Suprapubic skin (tissue), 4 donors: ENCODE measurements at regions not wholly inside any gene's neighbourhood (a gene's known extent, or its start where the extent isn't known, plus 50 kb on each side); places are given as distances from the start of the nearest gene placed in this dataset.

Experiments
- DNase-seq, 2 donors: peaks; one replicate each; pipeline ENCODE4 v3.0.0-alpha.2; 2019; ENCODE audit warnings: low spot score in 2 of 2
- H3K27ac ChIP-seq: fragments of 200-600 bp; sonication (generic); one replicate; pipeline ENCODE4 v1.5.1; 2019
- H3K27me3 ChIP-seq: fragments of 200-600 bp; sonication (generic); one replicate; pipeline ENCODE4 v1.5.1; 2019
- H3K36me3 ChIP-seq: fragments of 200-600 bp; sonication (generic); one replicate; pipeline ENCODE4 v1.5.1; 2019
- H3K4me1 ChIP-seq: fragments of 200-600 bp; sonication (generic); one replicate; pipeline ENCODE4 v1.5.1; 2019
- H3K4me3 ChIP-seq: fragments of 200-600 bp; sonication (generic); one replicate; pipeline ENCODE4 v1.5.1; 2019; ENCODE audit warnings: mild to moderate bottlenecking
- H3K9me3 ChIP-seq: fragments of 200-600 bp; sonication (generic); one replicate; pipeline ENCODE4 v1.5.1; 2019
- EP300 ChIP-seq: sonication (generic); formaldehyde crosslinking; IDR thresholded peaks from one replicate; pipeline ENCODE4 v1.6.1; 2017; ENCODE audit warnings: antibody characterized with exemption
- POLR2A ChIP-seq, 2 donors: fragments of 450-650 bp; IDR thresholded peaks; one replicate each; pipeline ENCODE4 v1.6.1; 2017; ENCODE audit warnings: antibody characterized with exemption in 2 of 2, mild to moderate bottlenecking in 2 of 2, moderate library complexity in 2 of 2
- POLR2AphosphoS5 ChIP-seq, 3 donors: sonication (generic); formaldehyde crosslinking; IDR thresholded peaks; one replicate each; pipeline ENCODE4 v1.6.1; 2017; ENCODE audit warnings: antibody characterized with exemption in 3 of 3
- WGBS: methylation state at CpG from one replicate; pipeline ENCODE4 v1.1.5; 2018; 5-methylcytosine and 5-hydroxymethylcytosine counted together
- TF ChIP-seq, protein P1 (sequence below), 2 donors: fragments of 200-600 bp in 1 of 2; fragments of 450-650 bp in 1 of 2; sonication (generic) in 1 of 2; IDR thresholded peaks; one replicate each; pipeline ENCODE4 v1.5.1; 2016 to 2019; ENCODE audit warnings: antibody characterized with exemption in 2 of 2, mild to moderate bottlenecking in 1 of 2, moderate library complexity in 1 of 2

DNA sequence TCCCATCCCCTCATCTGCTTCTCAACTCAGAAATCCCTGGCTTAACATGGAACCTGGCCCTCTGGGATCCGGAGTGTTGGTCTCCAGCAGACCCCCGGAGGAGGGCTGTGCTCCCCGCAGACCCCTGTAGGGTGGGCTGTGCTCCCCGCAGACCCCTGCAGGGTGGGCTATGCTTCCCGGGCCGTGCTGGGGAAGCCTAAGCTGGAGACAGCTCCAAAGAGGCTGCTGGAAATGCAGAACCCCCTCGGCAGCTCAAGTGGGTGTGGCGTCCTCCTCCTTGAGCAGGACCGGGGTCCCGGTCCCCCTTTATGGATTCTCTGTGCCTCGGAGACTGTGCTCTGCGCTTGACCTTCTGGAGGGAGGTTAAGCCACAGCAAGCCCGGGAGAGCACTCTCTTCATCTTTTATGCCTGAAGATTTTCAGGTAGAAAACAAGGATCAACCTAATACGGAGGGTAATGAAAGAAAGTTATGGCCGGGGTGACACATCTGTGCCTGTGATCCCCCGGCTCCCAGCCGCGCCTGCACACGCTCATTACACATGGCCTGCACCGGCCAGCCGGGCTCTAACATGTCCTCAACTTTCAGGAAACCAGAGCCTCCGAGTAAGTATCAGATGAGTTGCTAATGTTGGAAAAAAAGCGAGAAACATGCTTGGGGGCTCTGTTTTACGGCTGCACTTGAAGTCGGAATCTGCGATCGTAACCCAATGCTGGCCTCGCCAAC lies 87.7 kb upstream of the ACTRT2 start:
- peaks cover 73% of the 10 kb centered on the region for H3K27me3 ChIP-seq
- H3K4me3 ChIP-seq: no peak overlapping the region
- no peak overlapping the region for H3K27ac ChIP-seq
- no peaks in the 10 kb centered on the region for H3K9me3 ChIP-seq
- DNase-seq: no peak
- no peaks in the 10 kb centered on the region for H3K36me3 ChIP-seq
- WGBS: 76% methylated on average over 16 of the region's 28 CpGs
- peaks cover 3% of the 10 kb centered on the region for H3K4me1 ChIP-seq
- TF ChIP-seq EP300 (no peak), POLR2A (IDR thresholded peaks at IDR 0.05) (no peak), POLR2AphosphoS5 (IDR thresholded peaks at IDR 0.05) (no peak)
- TF ChIP-seq, protein P1, sequence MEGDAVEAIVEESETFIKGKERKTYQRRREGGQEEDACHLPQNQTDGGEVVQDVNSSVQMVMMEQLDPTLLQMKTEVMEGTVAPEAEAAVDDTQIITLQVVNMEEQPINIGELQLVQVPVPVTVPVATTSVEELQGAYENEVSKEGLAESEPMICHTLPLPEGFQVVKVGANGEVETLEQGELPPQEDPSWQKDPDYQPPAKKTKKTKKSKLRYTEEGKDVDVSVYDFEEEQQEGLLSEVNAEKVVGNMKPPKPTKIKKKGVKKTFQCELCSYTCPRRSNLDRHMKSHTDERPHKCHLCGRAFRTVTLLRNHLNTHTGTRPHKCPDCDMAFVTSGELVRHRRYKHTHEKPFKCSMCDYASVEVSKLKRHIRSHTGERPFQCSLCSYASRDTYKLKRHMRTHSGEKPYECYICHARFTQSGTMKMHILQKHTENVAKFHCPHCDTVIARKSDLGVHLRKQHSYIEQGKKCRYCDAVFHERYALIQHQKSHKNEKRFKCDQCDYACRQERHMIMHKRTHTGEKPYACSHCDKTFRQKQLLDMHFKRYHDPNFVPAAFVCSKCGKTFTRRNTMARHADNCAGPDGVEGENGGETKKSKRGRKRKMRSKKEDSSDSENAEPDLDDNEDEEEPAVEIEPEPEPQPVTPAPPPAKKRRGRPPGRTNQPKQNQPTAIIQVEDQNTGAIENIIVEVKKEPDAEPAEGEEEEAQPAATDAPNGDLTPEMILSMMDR (IDR thresholded peaks at IDR 0.05): no peak

GRCh38 chr1:2934156-2934540 lies 87.1 kb upstream of the ACTRT2 start:
- Histone ChIP-seq H3K27me3 (peaks cover 67% of the 10 kb centered on the region), H3K27ac (no peak overlapping the region), H3K4me3 (no peak overlapping the region), H3K9me3 (no peaks in the 10 kb centered on the region), H3K36me3 (no peaks in the 10 kb centered on the region), H3K4me1 (peaks cover 3% of the 10 kb centered on the region)
- WGBS: 82% methylated on average over 8 of the region's 20 CpGs
- DNase-seq: no peak
- TF ChIP-seq EP300 (no peak), POLR2A (IDR thresholded peaks at IDR 0.05) (no peak), POLR2AphosphoS5 (IDR thresholded peaks at IDR 0.05) (no peak)
- TF ChIP-seq, protein P1 (IDR thresholded peaks at IDR 0.05): no peak

DNA sequence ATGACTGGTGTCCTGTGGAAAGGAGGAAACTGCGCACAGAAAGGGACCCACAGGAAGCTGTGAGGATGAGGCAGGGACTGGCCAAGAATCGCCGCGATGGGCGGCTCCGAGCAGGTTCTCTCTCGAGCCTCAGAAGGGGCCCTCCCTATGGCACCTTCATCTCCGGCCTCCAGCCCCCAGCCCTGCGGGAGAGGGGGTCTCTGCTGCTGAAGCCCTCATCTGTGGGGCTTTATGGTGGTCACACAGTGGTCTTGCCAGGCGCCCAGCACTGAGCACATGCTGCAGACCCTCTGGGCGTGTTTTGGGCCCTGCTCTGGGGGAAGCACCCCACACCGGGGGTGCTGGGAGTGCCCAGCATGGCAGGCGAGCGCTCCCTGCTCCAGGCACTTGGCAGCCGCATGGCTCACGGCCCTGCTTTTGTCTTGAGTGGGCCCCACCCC lies 86.6 kb upstream of the ACTRT2 start:
- no peak for DNase-seq
- peaks cover 4% of the 10 kb centered on the region for H3K9me3 ChIP-seq
- 96% methylated on average over 9 of the region's 16 CpGs for WGBS
- H3K27ac ChIP-seq: no peak overlapping the region
- TF ChIP-seq, protein P1 (IDR thresholded peaks at IDR 0.05): no peak
- TF ChIP-seq POLR2A (IDR thresholded peaks at IDR 0.05) (no peak), POLR2AphosphoS5 (IDR thresholded peaks at IDR 0.05) (no peak), EP300 (no peak)
- no peak overlapping the region for H3K4me3 ChIP-seq
- H3K4me1 ChIP-seq: peaks cover 3% of the 10 kb centered on the region
- H3K27me3 ChIP-seq: peaks cover 62% of the 10 kb centered on the region
- H3K36me3 ChIP-seq: no peaks in the 10 kb centered on the region

DNA sequence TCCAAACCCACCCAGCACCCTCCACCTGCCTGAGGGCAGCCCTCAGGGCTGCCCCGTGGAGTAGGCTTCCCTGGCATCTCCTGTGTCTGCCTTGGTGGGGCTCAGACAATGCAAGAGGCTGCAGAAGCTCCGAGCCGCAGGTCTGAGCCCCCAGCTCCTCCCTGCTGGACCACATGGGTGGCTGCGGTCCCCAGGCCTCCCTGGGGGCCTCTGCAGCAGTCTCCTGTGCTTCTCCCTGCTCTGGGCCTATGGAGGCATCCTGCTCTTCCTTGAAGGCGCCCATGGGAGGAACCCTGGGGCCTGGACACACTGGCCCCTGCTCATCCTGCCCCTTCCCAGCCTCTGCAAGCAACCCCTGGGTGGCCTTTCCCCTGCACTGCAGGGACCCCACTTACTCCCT lies 86.1 kb upstream of the ACTRT2 start:
- TF ChIP-seq EP300 (no peak), POLR2AphosphoS5 (IDR thresholded peaks at IDR 0.05) (no peak), POLR2A (IDR thresholded peaks at IDR 0.05) (no peak)
- TF ChIP-seq, protein P1 (IDR thresholded peaks at IDR 0.05): no peak
- H3K4me1 ChIP-seq: peaks cover 3% of the 10 kb centered on the region
- H3K36me3 ChIP-seq: no peaks in the 10 kb centered on the region
- no peak for DNase-seq
- H3K27me3 ChIP-seq: peaks cover 60% of the 10 kb centered on the region
- no CpG with 5 or more reads among the region's 5 CpGs for WGBS
- no peak overlapping the region for H3K27ac ChIP-seq
- H3K4me3 ChIP-seq: no peak overlapping the region
- peaks cover 10% of the 10 kb centered on the region for H3K9me3 ChIP-seq

DNA sequence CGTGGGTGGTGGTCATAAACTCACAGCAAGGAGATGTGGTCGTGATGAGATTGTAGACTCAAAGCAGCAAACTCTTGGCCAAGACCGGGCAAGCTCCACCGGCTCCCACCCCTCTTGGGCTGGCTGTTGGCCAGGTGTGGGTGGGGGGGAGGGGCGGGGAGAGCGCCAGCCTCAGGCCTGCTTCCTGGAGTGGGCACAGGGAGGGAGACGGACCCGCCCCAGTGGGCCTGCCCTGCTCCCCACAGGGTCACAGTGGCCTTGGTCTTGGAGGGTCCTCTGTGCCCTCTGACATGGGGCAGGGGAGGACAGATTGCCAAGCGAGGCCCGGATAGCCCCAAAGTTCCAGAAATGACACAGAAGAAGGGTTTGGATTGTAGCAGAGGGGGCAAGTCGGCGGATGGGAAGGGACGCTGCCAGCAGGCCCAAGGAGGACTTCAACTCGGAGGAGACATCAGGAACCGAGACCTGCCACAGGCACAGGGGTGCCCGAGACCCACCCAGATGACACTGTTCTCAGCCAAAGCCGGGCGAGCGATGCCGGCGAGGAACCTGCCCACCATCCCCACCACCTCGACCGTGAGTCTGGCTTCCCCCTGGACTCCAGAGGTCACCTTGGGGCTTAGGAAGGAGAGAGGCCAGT lies 85.4 kb upstream of the ACTRT2 start:
- Histone ChIP-seq H3K36me3 (no peaks in the 10 kb centered on the region), H3K4me3 (no peak overlapping the region), H3K9me3 (peaks cover 12% of the 10 kb centered on the region), H3K27me3 (peaks cover 59% of the 10 kb centered on the region), H3K4me1 (peaks cover 3% of the 10 kb centered on the region), H3K27ac (no peak overlapping the region)
- TF ChIP-seq POLR2A (IDR thresholded peaks at IDR 0.05) (no peak), EP300 (no peak), POLR2AphosphoS5 (IDR thresholded peaks at IDR 0.05) (no peak)
- TF ChIP-seq, protein P1 (IDR thresholded peaks at IDR 0.05): no peak
- DNase-seq: no peak
- WGBS: 78% methylated on average over 18 of the region's 23 CpGs
